ENCODE measurements at regions not wholly inside any gene's neighbourhood (a gene's known extent, or its start where the extent isn't known, plus 50 kb on each side); places are given as distances from the start of the nearest gene placed in this dataset.

DNA sequence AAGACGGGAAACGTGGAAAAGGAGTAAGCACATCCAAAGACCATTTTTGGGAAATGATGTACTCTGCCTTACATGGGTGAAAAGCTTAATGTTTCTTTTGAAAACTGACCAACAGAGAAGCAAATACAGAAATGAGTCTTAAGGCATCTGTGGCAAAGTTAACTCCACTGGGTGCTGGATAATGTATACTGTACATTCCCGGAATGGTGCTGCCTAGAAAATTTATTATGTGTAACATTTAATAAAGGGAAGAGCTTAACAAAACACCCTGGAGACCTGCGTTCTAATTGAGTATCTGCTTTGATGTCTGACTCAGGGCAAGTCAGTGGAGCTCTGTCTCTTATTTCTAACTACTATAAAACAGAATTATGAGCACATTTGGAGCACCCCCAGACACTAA lies 230.2 kb downstream of the MID1 start:
- TF ChIP-seq, protein P1, sequence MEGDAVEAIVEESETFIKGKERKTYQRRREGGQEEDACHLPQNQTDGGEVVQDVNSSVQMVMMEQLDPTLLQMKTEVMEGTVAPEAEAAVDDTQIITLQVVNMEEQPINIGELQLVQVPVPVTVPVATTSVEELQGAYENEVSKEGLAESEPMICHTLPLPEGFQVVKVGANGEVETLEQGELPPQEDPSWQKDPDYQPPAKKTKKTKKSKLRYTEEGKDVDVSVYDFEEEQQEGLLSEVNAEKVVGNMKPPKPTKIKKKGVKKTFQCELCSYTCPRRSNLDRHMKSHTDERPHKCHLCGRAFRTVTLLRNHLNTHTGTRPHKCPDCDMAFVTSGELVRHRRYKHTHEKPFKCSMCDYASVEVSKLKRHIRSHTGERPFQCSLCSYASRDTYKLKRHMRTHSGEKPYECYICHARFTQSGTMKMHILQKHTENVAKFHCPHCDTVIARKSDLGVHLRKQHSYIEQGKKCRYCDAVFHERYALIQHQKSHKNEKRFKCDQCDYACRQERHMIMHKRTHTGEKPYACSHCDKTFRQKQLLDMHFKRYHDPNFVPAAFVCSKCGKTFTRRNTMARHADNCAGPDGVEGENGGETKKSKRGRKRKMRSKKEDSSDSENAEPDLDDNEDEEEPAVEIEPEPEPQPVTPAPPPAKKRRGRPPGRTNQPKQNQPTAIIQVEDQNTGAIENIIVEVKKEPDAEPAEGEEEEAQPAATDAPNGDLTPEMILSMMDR (IDR thresholded peaks at IDR 0.05; ENCODE audit: poor library complexity, severe bottlenecking), result no peak
- TF ChIP-seq EP300 (conservative IDR thresholded peaks at IDR 0.05; ENCODE audit: poor library complexity, severe bottlenecking), result no peak
- TF ChIP-seq TAF1 (IDR thresholded peaks at IDR 0.05; ENCODE audit: low read depth), result no peak
- TF ChIP-seq, protein P2, sequence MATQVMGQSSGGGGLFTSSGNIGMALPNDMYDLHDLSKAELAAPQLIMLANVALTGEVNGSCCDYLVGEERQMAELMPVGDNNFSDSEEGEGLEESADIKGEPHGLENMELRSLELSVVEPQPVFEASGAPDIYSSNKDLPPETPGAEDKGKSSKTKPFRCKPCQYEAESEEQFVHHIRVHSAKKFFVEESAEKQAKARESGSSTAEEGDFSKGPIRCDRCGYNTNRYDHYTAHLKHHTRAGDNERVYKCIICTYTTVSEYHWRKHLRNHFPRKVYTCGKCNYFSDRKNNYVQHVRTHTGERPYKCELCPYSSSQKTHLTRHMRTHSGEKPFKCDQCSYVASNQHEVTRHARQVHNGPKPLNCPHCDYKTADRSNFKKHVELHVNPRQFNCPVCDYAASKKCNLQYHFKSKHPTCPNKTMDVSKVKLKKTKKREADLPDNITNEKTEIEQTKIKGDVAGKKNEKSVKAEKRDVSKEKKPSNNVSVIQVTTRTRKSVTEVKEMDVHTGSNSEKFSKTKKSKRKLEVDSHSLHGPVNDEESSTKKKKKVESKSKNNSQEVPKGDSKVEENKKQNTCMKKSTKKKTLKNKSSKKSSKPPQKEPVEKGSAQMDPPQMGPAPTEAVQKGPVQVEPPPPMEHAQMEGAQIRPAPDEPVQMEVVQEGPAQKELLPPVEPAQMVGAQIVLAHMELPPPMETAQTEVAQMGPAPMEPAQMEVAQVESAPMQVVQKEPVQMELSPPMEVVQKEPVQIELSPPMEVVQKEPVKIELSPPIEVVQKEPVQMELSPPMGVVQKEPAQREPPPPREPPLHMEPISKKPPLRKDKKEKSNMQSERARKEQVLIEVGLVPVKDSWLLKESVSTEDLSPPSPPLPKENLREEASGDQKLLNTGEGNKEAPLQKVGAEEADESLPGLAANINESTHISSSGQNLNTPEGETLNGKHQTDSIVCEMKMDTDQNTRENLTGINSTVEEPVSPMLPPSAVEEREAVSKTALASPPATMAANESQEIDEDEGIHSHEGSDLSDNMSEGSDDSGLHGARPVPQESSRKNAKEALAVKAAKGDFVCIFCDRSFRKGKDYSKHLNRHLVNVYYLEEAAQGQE (IDR thresholded peaks at IDR 0.05; ENCODE audit: borderline replicate concordance), result no peak
- no peak for TF ChIP-seq SMC3 (conservative IDR thresholded peaks at IDR 0.05; ENCODE audit: poor library complexity)
- TF ChIP-seq POLR2AphosphoS5 (IDR thresholded peaks at IDR 0.05), result no peak
- TF ChIP-seq EZH2 (IDR thresholded peaks at IDR 0.05; ENCODE audit: borderline replicate concordance, insufficient read depth, low read length, poor library complexity, severe bottlenecking), result no peak
- TF ChIP-seq MXI1 (conservative IDR thresholded peaks at IDR 0.05; ENCODE audit: poor library complexity, severe bottlenecking), result no peak
